Stimulated activated CD4-positive, alpha-beta T cell treated with anti-CD3 and anti-CD28 coated beads, Interleukin-15, amount 100 ng/mL, for 48 hours (primary cell): ENCODE measurements at regions not wholly inside any gene's neighbourhood (a gene's known extent, or its start where the extent isn't known, plus 50 kb on each side); places are given as distances from the start of the nearest gene placed in this dataset.

Experiments used
- DNase-seq, 2 donors: peaks; one replicate each; pipeline ENCODE4 v3.0.0-alpha.2; 2020; ENCODE audit warnings: low read depth in 2 of 2

- no peak for DNase-seq
Measured at GRCh38 chr16:17657045-17657444, 186.3 kb upstream of the XYLT1 start.

GRCh38 chr16:17654571-17654970, 183.8 kb upstream of the XYLT1 start:
- no peak for DNase-seq

GRCh38 chr16:17654142-17654541, 183.4 kb upstream of the XYLT1 start:
- DNase-seq: no peak

- DNase-seq: no peak
Measured at GRCh38 chr16:17647879-17648872, 177.4 kb upstream of the XYLT1 start.

GRCh38 chr16:17643935-17644334, 173.2 kb upstream of the XYLT1 start:
- no peak for DNase-seq

GRCh38 chr16:17641990-17642389, 171.2 kb upstream of the XYLT1 start:
- no peak for DNase-seq

GRCh38 chr16:17638134-17638533, 167.4 kb upstream of the XYLT1 start:
- no peak for DNase-seq

- no peak for DNase-seq
Measured at GRCh38 chr16:17635183-17635582, 164.4 kb upstream of the XYLT1 start.

- no peak for DNase-seq
Measured at GRCh38 chr16:17633181-17633951, 162.6 kb upstream of the XYLT1 start.

- no peak for DNase-seq
Measured at GRCh38 chr16:17632667-17633066, 161.9 kb upstream of the XYLT1 start.

GRCh38 chr16:17629936-17630335, 159.2 kb upstream of the XYLT1 start:
- no peak for DNase-seq

- no peak for DNase-seq
Measured at GRCh38 chr16:17628983-17629382, 158.2 kb upstream of the XYLT1 start.

GRCh38 chr16:17622366-17622765, 151.6 kb upstream of the XYLT1 start:
- DNase-seq: no peak

GRCh38 chr16:17619261-17619660, 148.5 kb upstream of the XYLT1 start:
- no peak for DNase-seq

GRCh38 chr16:17617021-17617552, 146.3 kb upstream of the XYLT1 start:
- DNase-seq: no peak

GRCh38 chr16:17612336-17612735, 141.6 kb upstream of the XYLT1 start:
- no peak for DNase-seq

- no peak for DNase-seq
Measured at GRCh38 chr16:17607609-17608008, 136.8 kb upstream of the XYLT1 start.

- DNase-seq: no peak
Measured at GRCh38 chr16:17607075-17607509, 136.3 kb upstream of the XYLT1 start.

GRCh38 chr16:17606460-17606859, 135.7 kb upstream of the XYLT1 start:
- DNase-seq: no peak

- DNase-seq: no peak
Measured at GRCh38 chr16:17605784-17606183, 135.0 kb upstream of the XYLT1 start.

- no peak for DNase-seq
Measured at GRCh38 chr16:17603626-17604025, 132.9 kb upstream of the XYLT1 start.

GRCh38 chr16:17602678-17603077, 131.9 kb upstream of the XYLT1 start:
- no peak for DNase-seq
